ENCODE measurements at regions not wholly inside any gene's neighbourhood (a gene's known extent, or its start where the extent isn't known, plus 50 kb on each side); places are given as distances from the start of the nearest gene placed in this dataset.

GRCh38 chr5:3911773-3912172 is 316.1 kb downstream of the IRX1 start:
- TF ChIP-seq GATA3 (IDR thresholded peaks at IDR 0.05; ENCODE audit: low read depth, low read length) (no peak), GATA2 (IDR thresholded peaks at IDR 0.05; ENCODE audit: low read depth, low read length) (no peak)
